HepG2 (cell line): ENCODE measurements at regions not wholly inside any gene's neighbourhood (a gene's known extent, or its start where the extent isn't known, plus 50 kb on each side); places are given as distances from the start of the nearest gene placed in this dataset.

Experiments used
- ATAC-seq: fragments of 200-7000 bp; cut with Tn5 transposase; 3 replicates; pipeline ENCODE4 v1.9.1; 2020; ENCODE audit warnings: mild to moderate bottlenecking, moderate library complexity
- BruUV-seq: library from RNA; stranded (reverse); fragments of 400-500 nt; replicated peaks from 2 replicates; lab custom pipeline; 2021; lab: Mats Ljungman, UMichigan
- CTCF ChIA-PET: fragments of 300-600 bp; formaldehyde crosslinking; extraction: SDS; loops from one replicate; lab custom pipeline; 2021; ENCODE audit warnings: low total read pairs, inconsistent platforms, low intra/inter-chr PET ratio; lab: Yijun Ruan, JAX
- POLR2A ChIA-PET: fragments of 350-600 bp; sonication (Branson Sonifier 250); formaldehyde crosslinking; loops from one replicate; lab custom pipeline; 2020; ENCODE audit warnings: antibody characterized with exemption, inconsistent platforms; lab: Yijun Ruan, JAX
- DNase-seq: peaks from one replicate; pipeline ENCODE4 v3.0.0-alpha.2; 2015; ENCODE audit warnings: low spot score
- FAIRE-seq: peaks from 3 replicates; lab custom pipeline; 2011; peaks lifted over from hg19 to GRCh38; lab: Jason Lieb, UNC
- H2AFZ ChIP-seq: one replicate; pipeline ENCODE4 v1.6.1; 2011; ENCODE audit warnings: low read length, inconsistent platforms
- H3K27ac ChIP-seq: fragments of 300-600 bp; 3 replicates; pipeline ENCODE4 v1.8.0; 2011; ENCODE audit warnings: mixed run types, mild to moderate bottlenecking, mixed read lengths, low read length, inconsistent platforms; ENCODE audit not compliant: insufficient read depth; ENCODE audit errors: extremely low read length
- H3K27me3 ChIP-seq, 2 experiments: fragments of 200-600 bp in 1 of 2; 2 replicates in 1 of 2; 3 replicates in 1 of 2; pipeline versions ENCODE4 v1.6.0 to v1.8.0; 2011; ENCODE audit warnings: low read length in 2 of 2, mild to moderate bottlenecking in 2 of 2, moderate library complexity in 2 of 2, inconsistent platforms in 1 of 2; ENCODE audit not compliant: insufficient read depth in 2 of 2, control insufficient read depth in 1 of 2
- H3K36me3 ChIP-seq, 2 experiments: fragments of 200-600 bp in 1 of 2; replicated peaks in 1 of 2; 2 replicates in 1 of 2; 3 replicates in 1 of 2; pipeline versions ENCODE4 v1.5.1 to v1.8.0; 2011; ENCODE audit warnings: low read length in 2 of 2, inconsistent platforms in 1 of 2; ENCODE audit not compliant: insufficient read depth in 2 of 2, control insufficient read depth in 1 of 2
- H3K4me1 ChIP-seq: 2 replicates; pipeline ENCODE4 v1.5.1; 2012; ENCODE audit warnings: low read length, inconsistent platforms; ENCODE audit not compliant: insufficient read depth
- H3K4me2 ChIP-seq: 2 replicates; pipeline ENCODE4 v1.6.0; 2011; ENCODE audit warnings: low read depth, low read length, inconsistent platforms
- H3K4me3 ChIP-seq, 3 experiments: fragments of 200-600 bp in 1 of 3; sonication (generic), shearing (Covaris generic) in 1 of 3; replicated peaks in 1 of 3; 2 replicates each; pipeline ENCODE4 v1.5.1; 2011 to 2016; ENCODE audit warnings: low read length in 3 of 3, inconsistent platforms in 2 of 3, low read depth in 2 of 3, mild to moderate bottlenecking in 2 of 3, control low read depth in 1 of 3, mixed read lengths in 1 of 3; ENCODE audit not compliant: insufficient read depth in 1 of 3
- H3K79me2 ChIP-seq: one replicate; pipeline ENCODE4 v1.6.1; 2011; ENCODE audit warnings: low read length, inconsistent platforms; ENCODE audit not compliant: insufficient read depth
- H3K9ac ChIP-seq: 2 replicates; pipeline ENCODE4 v1.6.0; 2011; ENCODE audit warnings: mild to moderate bottlenecking, low read depth, low read length, inconsistent platforms; ENCODE audit not compliant: insufficient read depth
- H3K9me3 ChIP-seq: 2 replicates; pipeline ENCODE4 v1.5.1; 2012; ENCODE audit warnings: mild to moderate bottlenecking, low read length
- H4K20me1 ChIP-seq: 2 replicates; pipeline ENCODE4 v1.6.0; 2011; ENCODE audit warnings: inconsistent platforms, mild to moderate bottlenecking, low read length, moderate library complexity; ENCODE audit not compliant: insufficient read depth
- CREB1 ChIP-seq, 2 experiments: fragments of 450-650 bp in 1 of 2; IDR thresholded peaks; 2 replicates each; pipeline ENCODE4 v1.6.1; 2016 to 2017; ENCODE audit warnings: control low read depth in 1 of 2, mild to moderate bottlenecking in 1 of 2, missing compliant biosample characterization in 1 of 2, missing genetic modification characterization in 1 of 2
- KAT8 ChIP-seq: IDR thresholded peaks from 2 replicates; pipeline ENCODE4 v1.6.1; 2016; ENCODE audit warnings: missing genetic modification reagents, missing compliant biosample characterization
- KLF6 ChIP-seq: IDR thresholded peaks from 2 replicates; pipeline ENCODE4 v1.8.0; 2016; ENCODE audit warnings: missing biosample characterization, missing genetic modification reagents
- MEIS2 ChIP-seq: sonication (generic); formaldehyde crosslinking; IDR thresholded peaks from 2 replicates; pipeline ENCODE4 v1.9.0; 2021; ENCODE audit warnings: mild to moderate bottlenecking, missing genetic modification reagents
- NFE2L1 ChIP-seq: sonication (generic); formaldehyde crosslinking; IDR thresholded peaks from 2 replicates; pipeline ENCODE4 v1.4.0; 2020; ENCODE audit warnings: missing genetic modification reagents, mild to moderate bottlenecking, borderline replicate concordance
- PRPF4 ChIP-seq: fragments of 200-400 bp; formaldehyde crosslinking; IDR thresholded peaks from 2 replicates; pipeline ENCODE4 v1.6.1; 2016; ENCODE audit warnings: low read length, low read depth; ENCODE audit not compliant: poor library complexity, severe bottlenecking
- SATB2 ChIP-seq: sonication (generic); formaldehyde crosslinking; IDR thresholded peaks from 2 replicates; pipeline ENCODE4 v1.5.0; 2020; ENCODE audit warnings: missing genetic modification reagents
- XBP1 ChIP-seq: sonication (generic); formaldehyde crosslinking; IDR thresholded peaks from 2 replicates; pipeline ENCODE4 v1.5.0; 2020; ENCODE audit warnings: missing genetic modification reagents
- ZMYM4 ChIP-seq: sonication (generic); formaldehyde crosslinking; IDR thresholded peaks from 2 replicates; pipeline ENCODE4 v1.8.1; 2023; ENCODE audit warnings: mild to moderate bottlenecking, missing genetic modification reagents
- ZNF101 ChIP-seq: sonication (generic); formaldehyde crosslinking; IDR thresholded peaks from 2 replicates; pipeline ENCODE4 v1.4.0; 2020; ENCODE audit warnings: mild to moderate bottlenecking, low read depth, missing genetic modification reagents, borderline replicate concordance
- ZNF230 ChIP-seq: sonication (generic); formaldehyde crosslinking; IDR thresholded peaks from 2 replicates; pipeline ENCODE4 v1.4.0; 2020; ENCODE audit warnings: mild to moderate bottlenecking, missing genetic modification reagents
- ZNF556 ChIP-seq: sonication (generic); formaldehyde crosslinking; IDR thresholded peaks from 2 replicates; pipeline ENCODE4 v1.4.0; 2020; ENCODE audit warnings: mild to moderate bottlenecking, missing genetic modification reagents, borderline replicate concordance
- ZNF720 ChIP-seq: sonication (generic); formaldehyde crosslinking; IDR thresholded peaks from 2 replicates; pipeline ENCODE4 v1.4.0; 2020; ENCODE audit warnings: missing genetic modification reagents
- ZNF878 ChIP-seq: sonication (generic); formaldehyde crosslinking; IDR thresholded peaks from 2 replicates; pipeline ENCODE4 v1.8.1; 2023; ENCODE audit warnings: mild to moderate bottlenecking, missing genetic modification reagents, moderate library complexity
- WGBS: methylation state at CpG from one replicate; pipeline ENCODE4 v1.1.6; 2017; ENCODE audit warnings: low lambda C conversion rate; 5-methylcytosine and 5-hydroxymethylcytosine counted together
- in situ Hi-C: cut with HindIII; loops from 2 replicates; pipeline ENCODE4 v1.10.0; 2017; ENCODE audit warnings: low pct_unique_long_range_greater_than_20kb; ENCODE audit not compliant: extremely low pct_ligation_motif_present
- intact Hi-C: fragments of 100-400 bp; cut with micrococcal nuclease; formaldehyde crosslinking; loops from one replicate; pipeline ENCODE4 v1.10.0; 2022; ENCODE audit not compliant: unreplicated experiment
- TF ChIP-seq, protein P1 (sequence below): sonication (generic); formaldehyde crosslinking; conservative IDR thresholded peaks from 2 replicates; pipeline ENCODE4 v1.8.1; 2023; ENCODE audit warnings: missing genetic modification reagents
- TF ChIP-seq, protein P2 (sequence below): sonication (generic); formaldehyde crosslinking; IDR thresholded peaks from 2 replicates; pipeline ENCODE4 v1.4.0; 2020; ENCODE audit warnings: missing genetic modification reagents

DNA sequence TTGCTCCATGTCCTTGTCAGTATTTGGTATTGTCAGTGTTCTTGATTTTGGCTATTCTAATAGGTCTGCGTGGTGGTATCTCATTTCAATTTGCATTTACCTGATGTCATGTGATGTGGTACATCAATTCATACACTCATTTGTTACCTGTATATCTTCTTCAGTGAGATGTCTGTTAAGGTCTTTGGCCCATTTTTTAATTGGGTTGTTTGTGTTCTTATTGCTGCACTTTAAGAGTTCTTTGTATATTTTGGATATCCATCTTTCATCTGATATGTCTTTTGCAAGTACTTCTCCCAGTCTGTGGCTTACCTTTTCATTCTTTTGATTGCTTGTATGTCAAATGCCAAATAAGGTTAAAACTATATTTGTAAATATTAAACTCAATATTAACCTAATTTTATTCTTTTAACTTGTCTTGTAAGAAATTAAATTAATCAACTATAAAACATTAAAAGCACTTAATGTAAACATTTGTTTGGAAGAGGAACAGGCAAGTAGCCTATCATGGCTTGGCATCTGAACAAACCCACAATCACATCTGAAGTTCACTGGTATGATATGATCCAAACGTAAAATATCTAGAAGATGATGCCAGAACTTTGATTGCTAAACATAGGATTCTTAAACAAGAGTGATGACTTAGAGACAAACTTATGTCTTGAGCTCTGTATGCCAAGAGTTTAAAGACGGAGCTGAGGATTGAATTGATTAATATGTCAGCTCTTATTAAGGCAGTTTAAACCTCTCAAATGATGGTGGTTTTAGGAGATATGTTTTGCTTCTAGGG, 587.3 kb downstream of the ANXA1 start:
- no peak for TF ChIP-seq NFE2L1 (CRISPR knock-in tag)
- no peak for TF ChIP-seq PRPF4
- no peak for TF ChIP-seq MEIS2 (CRISPR knock-in tag)
- TF ChIP-seq SATB2: no peak
- no peak for TF ChIP-seq ZNF230 (CRISPR knock-in tag)
- TF ChIP-seq, protein P1, sequence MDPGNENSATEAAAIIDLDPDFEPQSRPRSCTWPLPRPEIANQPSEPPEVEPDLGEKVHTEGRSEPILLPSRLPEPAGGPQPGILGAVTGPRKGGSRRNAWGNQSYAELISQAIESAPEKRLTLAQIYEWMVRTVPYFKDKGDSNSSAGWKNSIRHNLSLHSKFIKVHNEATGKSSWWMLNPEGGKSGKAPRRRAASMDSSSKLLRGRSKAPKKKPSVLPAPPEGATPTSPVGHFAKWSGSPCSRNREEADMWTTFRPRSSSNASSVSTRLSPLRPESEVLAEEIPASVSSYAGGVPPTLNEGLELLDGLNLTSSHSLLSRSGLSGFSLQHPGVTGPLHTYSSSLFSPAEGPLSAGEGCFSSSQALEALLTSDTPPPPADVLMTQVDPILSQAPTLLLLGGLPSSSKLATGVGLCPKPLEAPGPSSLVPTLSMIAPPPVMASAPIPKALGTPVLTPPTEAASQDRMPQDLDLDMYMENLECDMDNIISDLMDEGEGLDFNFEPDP (CRISPR knock-in tag): no peak
- no peak for TF ChIP-seq KAT8 (CRISPR knock-in tag)
- TF ChIP-seq KLF6 (CRISPR knock-in tag): no peak
- TF ChIP-seq, protein P2, sequence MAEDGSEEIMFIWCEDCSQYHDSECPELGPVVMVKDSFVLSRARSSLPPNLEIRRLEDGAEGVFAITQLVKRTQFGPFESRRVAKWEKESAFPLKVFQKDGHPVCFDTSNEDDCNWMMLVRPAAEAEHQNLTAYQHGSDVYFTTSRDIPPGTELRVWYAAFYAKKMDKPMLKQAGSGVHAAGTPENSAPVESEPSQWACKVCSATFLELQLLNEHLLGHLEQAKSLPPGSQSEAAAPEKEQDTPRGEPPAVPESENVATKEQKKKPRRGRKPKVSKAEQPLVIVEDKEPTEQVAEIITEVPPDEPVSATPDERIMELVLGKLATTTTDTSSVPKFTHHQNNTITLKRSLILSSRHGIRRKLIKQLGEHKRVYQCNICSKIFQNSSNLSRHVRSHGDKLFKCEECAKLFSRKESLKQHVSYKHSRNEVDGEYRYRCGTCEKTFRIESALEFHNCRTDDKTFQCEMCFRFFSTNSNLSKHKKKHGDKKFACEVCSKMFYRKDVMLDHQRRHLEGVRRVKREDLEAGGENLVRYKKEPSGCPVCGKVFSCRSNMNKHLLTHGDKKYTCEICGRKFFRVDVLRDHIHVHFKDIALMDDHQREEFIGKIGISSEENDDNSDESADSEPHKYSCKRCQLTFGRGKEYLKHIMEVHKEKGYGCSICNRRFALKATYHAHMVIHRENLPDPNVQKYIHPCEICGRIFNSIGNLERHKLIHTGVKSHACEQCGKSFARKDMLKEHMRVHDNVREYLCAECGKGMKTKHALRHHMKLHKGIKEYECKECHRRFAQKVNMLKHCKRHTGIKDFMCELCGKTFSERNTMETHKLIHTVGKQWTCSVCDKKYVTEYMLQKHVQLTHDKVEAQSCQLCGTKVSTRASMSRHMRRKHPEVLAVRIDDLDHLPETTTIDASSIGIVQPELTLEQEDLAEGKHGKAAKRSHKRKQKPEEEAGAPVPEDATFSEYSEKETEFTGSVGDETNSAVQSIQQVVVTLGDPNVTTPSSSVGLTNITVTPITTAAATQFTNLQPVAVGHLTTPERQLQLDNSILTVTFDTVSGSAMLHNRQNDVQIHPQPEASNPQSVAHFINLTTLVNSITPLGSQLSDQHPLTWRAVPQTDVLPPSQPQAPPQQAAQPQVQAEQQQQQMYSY (CRISPR knock-in tag): no peak
- no peak for TF ChIP-seq ZNF101 (CRISPR knock-in tag)
- TF ChIP-seq ZNF556: no peak
- no peak for TF ChIP-seq XBP1
- no peak for TF ChIP-seq ZNF878 (CRISPR knock-in tag)
- TF ChIP-seq CREB1 (IDR thresholded peaks at IDR 0.05): no peak
- no peak for TF ChIP-seq CREB1 (CRISPR knock-in tag; IDR thresholded peaks at IDR 0.05)
- no peak for TF ChIP-seq ZMYM4 (CRISPR knock-in tag)
- no peak for TF ChIP-seq ZNF720 (CRISPR knock-in tag)
- Histone ChIP-seq H3K36me3 (no peaks in the 10 kb centered on the region), H3K9me3 (no peaks in the 10 kb centered on the region), H3K9ac (no peak overlapping the region), H4K20me1 (no peaks in the 10 kb centered on the region), H3K4me2 (no peak overlapping the region), H3K27me3 (no peaks in the 10 kb centered on the region), H3K4me1 (no peaks in the 10 kb centered on the region), H3K4me3 (no peak overlapping the region), H3K79me2 (no peaks in the 10 kb centered on the region), H3K27ac (no peak overlapping the region), H2AFZ (no peak overlapping the region)
- in situ Hi-C loops: no loop called here
- ATAC-seq: no peak
- BruUV-seq: no TSS peak
- no peak for FAIRE-seq
- POLR2A ChIA-PET: no interaction called here
- intact Hi-C loops: no loop called here
- CTCF ChIA-PET: no interaction called here
- DNase-seq: no peak
- WGBS: 3% methylated on average over 3 of the region's 3 CpGs
